ENCODE measurements at regions not wholly inside any gene's neighbourhood (a gene's known extent, or its start where the extent isn't known, plus 50 kb on each side); places are given as distances from the start of the nearest gene placed in this dataset.

- Histone ChIP-seq H3K27me3 (no peaks in the 10 kb centered on the region), H3K4me3 (no peak overlapping the region), H3K36me3 (no peaks in the 10 kb centered on the region), H3K27ac (no peak overlapping the region), H3K4me1 (no peaks in the 10 kb centered on the region), H3K9me3 (no peaks in the 10 kb centered on the region)
- WGBS: 70% methylated on average over 4 of the region's 4 CpGs
- no peak for DNase-seq (ENCODE audit: low spot score in 2 of 2)
- no peak for TF ChIP-seq POLR2AphosphoS5 (IDR thresholded peaks at IDR 0.05)
- no peak for TF ChIP-seq POLR2A (IDR thresholded peaks at IDR 0.05)
- TF ChIP-seq CTCF (IDR thresholded peaks at IDR 0.05): no peak
- no peak for TF ChIP-seq EP300 (IDR thresholded peaks at IDR 0.05)
Measured at GRCh38 chr5:173385832-173386360, 57.7 kb upstream of the STC2 start.

- Histone ChIP-seq H3K9me3 (no peaks in the 10 kb centered on the region), H3K27me3 (no peaks in the 10 kb centered on the region), H3K4me1 (no peaks in the 10 kb centered on the region), H3K36me3 (no peaks in the 10 kb centered on the region), H3K27ac (no peak overlapping the region), H3K4me3 (no peak overlapping the region)
- WGBS: 86% methylated on average over 4 of the region's 4 CpGs
- DNase-seq (ENCODE audit: low spot score in 2 of 2): no peak
- TF ChIP-seq POLR2A (IDR thresholded peaks at IDR 0.05): no peak
- TF ChIP-seq POLR2AphosphoS5 (IDR thresholded peaks at IDR 0.05): no peak
- TF ChIP-seq EP300 (IDR thresholded peaks at IDR 0.05): no peak
Measured at GRCh38 chr5:173383711-173384110, 55.5 kb upstream of the STC2 start.

- no peak overlapping the region for H3K27ac ChIP-seq
- DNase-seq (ENCODE audit: low spot score in 2 of 2): no peak
- TF ChIP-seq POLR2AphosphoS5 (IDR thresholded peaks at IDR 0.05) (no peak), POLR2A (IDR thresholded peaks at IDR 0.05) (no peak), CTCF (IDR thresholded peaks at IDR 0.05) (no peak), EP300 (IDR thresholded peaks at IDR 0.05) (no peak)
- no peak overlapping the region for H3K4me3 ChIP-seq
- no peaks in the 10 kb centered on the region for H3K36me3 ChIP-seq
- no peaks in the 10 kb centered on the region for H3K4me1 ChIP-seq
- 97% methylated on average over 3 of the region's 3 CpGs for WGBS
- H3K27me3 ChIP-seq: no peaks in the 10 kb centered on the region
- H3K9me3 ChIP-seq: no peaks in the 10 kb centered on the region
Measured at GRCh38 chr5:173378727-173379126, 50.5 kb upstream of the STC2 start.
